GM19452 (cell line): ENCODE measurements at regions not wholly inside any gene's neighbourhood (a gene's known extent, or its start where the extent isn't known, plus 50 kb on each side); places are given as distances from the start of the nearest gene placed in this dataset.

Source experiments
- ATAC-seq: cut with Tn5 transposase; IDR thresholded peaks from one replicate; pipeline ENCODE4 v1.9.1; 2021; ENCODE audit not compliant: unreplicated experiment

DNA sequence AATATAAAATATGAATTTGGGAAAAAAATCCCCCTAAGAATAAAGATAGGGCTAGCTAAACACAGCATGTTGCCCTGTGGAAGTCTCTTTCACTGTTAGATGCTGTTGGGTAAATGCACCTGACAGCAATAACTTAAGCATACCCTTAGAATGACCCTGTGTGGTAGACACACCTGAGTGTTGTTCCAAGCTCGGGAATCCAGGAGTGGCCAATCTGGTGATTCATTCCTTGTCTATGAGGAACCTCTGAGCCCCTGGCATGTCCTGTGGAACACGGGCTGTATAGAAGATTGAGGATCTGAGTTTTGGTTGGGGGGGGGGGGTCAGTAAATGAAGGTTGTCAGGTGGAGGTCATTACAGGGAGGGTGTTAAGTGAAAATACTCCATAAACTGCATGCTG is 730.0 kb upstream of the IGFBP3 start:
- no peak for ATAC-seq

DNA sequence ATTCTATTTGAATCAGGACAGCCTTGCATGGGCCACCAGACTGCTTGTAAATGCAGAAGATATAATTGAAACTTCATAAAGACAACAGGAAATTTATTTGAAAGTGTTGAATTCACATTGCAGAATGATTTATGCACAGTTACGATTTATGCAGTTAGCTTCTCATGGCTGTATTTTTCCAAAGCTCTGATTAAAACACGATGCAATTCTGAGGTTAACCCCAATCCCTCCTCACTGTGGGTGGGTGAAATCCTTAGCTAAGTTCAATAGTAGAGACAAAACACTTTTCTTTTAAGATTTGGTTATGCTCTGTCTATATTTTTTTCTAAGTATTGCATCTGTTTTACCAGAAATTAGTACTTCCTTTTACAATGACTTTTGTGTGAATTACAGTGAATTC is 728.8 kb upstream of the IGFBP3 start:
- no peak for ATAC-seq

DNA sequence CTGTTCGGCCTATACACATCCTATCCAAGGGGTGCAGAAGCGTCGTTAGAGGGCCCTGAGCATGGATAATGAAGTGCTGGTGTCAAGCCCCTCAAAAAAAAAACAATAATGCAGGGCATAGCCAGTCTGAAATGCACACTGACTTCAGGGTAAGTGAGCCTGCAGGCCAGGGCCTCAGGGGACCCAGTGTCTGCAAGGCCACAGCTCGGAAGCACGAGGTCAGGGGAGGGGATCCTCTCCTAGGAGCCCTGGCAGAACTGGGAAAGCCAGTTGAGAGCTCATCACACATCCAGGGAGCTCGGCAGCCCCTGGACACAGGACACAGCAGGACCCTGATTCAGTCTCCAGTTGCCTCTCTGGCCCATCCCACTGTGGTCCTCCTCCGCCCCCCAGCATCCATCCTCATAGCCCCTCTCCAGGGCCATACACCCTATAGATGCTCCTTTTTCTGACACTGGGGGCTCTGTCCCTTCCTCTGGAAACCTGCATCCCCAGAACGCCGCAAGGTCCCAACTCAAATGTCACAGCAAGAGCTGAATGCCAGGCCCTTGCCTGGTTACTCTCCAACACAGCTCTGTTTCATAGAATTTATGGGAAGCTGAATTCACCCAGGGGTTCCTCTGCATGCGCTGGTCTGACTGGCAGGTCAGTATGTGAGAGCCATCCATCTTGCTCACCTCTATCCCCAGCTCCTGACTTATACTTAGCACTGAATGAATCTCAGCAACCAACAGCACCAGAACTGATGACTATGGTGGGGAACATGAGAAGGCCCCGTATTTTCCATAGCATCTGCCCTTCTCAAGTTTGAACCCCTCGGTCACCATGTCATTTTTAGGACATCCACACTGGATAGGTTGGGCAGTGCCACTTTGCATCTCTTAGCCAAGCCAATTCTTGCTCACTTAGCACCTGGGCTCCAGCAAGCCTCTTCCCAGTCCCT is 717.0 kb upstream of the IGFBP3 start:
- no peak for ATAC-seq

DNA sequence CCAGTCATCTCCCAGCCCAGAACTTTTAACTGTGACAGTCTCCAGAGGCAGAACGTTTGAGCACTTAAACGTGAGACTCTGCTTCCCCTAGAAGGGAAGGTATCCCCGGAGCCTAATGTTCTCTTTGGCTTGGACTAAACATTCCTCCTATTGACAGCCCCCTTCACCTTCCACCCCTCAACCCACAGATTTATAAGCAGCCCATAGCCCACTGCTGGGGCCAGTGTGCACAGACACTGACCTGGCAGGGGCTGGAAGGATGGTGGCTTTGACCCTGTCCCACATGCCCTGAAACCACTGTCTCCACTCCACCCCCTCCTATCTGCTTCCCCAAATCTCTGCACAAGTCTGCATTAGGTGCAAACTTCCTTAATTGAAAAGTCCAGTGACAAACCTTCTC is 715.0 kb upstream of the IGFBP3 start:
- ATAC-seq = no peak

DNA sequence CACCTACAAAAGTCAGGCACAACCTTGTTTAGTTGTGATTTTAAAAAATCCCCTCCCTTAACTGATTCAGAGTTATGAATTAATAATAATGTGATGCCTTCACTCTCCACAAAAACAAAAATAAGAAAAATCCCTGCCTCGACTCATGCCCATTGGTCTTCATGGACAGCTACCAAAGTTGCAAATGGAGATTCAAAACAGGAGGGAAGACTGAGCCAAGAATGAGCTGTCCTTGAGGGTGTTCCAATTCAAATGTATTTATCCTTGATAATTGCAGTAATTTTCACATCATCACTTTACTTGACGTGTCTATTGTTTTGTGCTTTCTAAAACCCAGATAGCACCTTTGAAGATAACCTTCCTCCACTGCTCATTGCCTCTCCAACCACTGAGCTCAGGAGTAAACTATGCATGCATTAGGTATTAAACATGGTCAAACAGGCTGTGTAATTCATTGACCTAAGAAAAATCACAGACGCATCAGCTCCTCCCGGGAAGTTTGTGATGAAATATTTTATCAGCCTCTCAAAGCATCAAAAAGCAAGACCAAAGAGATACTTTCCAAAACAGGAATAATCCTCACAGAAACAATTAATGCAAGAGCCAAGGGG is 712.7 kb upstream of the IGFBP3 start:
- ATAC-seq = no peak

DNA sequence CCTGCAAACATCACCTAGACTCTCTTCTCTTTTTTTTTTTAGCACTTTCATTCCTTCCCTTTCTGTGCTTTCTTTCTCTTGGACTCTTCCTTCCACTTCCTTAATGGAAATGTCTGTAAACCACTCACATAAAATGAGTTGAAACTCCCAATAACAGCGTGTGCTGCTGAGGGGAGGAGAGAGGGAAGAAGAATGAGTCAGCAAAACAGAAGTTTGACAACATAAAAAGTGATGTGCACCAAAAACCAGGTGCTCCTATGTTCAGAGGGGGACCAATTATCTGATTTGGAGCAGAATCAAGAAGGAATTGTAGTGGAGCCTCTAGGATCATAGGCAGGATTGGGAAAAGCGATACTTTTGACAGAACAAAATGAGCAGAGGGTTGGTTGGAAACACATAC is 712.1 kb upstream of the IGFBP3 start:
- no peak for ATAC-seq

DNA sequence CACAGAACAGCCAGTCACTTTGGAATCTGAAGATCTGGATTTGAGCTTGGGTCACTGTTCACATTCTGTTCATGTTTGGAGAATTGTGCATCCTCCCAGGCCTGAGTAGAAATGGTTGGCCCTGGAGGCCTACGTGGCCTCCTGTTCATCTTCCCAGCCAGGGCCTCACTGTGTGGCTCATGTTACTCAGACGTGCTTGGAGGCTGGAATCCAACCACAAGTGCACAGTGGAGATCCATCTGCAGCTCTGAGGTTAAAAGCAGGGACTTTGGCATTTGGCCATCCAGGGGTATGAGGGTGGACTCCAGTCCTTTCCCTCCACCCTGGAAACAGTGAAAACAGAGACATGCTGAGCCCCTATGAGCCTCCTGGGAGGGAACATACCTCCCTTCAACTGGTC is 709.0 kb upstream of the IGFBP3 start:
- no peak for ATAC-seq

DNA sequence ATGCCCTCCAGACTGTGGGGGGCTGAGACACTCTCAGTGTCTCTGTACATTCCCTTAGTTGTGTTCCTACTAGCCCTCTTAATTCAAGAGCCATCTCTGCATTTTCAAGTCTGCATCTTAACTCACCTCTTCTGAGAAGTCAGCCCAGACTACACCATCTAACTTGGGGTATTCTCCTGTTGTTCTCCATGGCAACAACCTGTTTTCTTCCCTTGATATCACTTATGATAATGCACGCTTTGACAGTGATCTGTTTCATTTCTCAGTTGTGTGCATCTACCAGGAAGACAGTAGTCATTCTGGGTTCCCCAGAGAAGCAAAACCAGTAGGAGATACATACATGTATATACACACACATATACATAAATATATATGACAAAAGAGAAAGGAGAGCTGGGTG is 707.3 kb upstream of the IGFBP3 start:
- no peak for ATAC-seq

DNA sequence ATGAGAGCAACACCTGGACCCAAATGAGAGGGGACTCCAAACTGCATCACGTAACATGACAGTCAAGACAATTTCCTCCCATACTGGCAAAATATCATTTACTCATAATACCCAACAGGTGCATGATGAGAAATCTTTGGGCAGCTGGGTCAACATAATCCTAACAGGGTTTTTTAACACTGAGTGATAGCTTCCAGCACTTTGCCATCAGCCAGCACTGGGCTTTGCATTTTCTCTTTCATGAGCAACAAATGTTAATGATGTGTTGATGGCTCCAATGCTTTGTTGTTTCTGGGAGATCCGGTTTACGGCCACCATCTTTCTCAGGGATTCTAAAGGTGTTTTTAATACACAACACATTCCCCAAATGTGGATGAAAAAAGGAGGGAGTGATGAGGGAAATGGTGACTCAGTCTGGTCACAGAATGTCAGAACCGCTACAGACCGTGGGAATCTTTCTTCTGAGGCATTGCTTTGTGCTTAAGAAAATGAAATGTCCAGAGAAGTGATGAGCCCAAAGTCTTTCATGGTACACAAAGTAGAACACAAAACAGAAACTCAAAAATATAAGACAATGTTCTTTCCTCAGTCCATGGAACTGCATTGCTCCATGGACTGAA is 705.7 kb upstream of the IGFBP3 start:
- no peak for ATAC-seq

DNA sequence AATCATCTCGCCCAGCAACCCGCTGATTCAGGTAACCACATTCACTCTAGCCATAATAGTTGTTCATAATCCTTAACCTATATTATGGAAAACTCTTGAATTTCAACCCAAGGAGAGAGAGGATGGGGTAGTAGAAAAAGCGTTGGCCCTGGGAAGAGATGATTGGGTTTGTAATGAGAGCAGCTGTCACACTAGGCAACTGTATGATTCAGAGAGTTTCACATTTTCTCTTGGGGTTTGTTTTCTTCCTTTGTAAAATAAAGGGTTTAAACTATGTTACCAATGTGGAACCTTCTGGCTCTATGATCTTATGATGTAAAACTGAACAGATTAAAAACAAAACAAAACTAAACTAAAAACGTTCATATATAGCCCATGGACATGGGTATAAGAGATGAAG is 705.2 kb upstream of the IGFBP3 start:
- ATAC-seq = no peak

DNA sequence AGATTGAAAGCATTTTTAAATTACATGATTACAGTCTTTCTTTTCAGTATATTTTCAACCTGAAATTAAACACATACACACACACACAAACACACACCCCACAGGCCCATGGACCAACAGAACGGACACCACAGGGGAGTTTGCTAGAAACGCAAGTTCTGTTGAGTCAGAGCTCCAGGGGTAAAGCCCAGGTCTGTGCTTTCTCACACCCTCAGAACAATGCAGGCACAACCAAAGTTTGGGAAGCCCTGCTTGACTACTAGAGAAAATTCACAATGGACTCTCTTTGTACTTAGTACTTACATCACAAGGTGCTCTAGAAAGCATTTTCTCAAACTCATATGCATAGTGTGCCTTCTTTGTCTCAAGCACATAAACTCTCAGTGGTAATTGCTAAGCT is 704.0 kb upstream of the IGFBP3 start:
- no peak for ATAC-seq

DNA sequence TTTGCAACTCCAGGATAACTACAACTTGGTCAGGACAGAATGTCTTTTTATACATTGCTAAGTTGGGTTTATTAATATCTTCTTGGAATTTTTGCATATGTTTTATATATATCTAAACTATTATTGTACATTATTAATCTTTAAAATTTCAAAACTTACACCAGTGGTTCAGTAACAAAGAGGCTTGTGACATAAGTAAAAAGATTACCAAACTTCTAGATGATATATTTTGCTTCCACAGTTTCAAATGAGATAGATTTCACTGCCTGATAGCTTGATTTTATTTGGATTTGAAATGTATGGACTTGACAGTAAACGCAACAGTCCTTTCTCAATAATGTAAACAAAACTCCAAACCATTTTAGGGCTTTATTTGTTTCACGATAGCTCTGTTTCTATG is 701.2 kb upstream of the IGFBP3 start:
- no peak for ATAC-seq

DNA sequence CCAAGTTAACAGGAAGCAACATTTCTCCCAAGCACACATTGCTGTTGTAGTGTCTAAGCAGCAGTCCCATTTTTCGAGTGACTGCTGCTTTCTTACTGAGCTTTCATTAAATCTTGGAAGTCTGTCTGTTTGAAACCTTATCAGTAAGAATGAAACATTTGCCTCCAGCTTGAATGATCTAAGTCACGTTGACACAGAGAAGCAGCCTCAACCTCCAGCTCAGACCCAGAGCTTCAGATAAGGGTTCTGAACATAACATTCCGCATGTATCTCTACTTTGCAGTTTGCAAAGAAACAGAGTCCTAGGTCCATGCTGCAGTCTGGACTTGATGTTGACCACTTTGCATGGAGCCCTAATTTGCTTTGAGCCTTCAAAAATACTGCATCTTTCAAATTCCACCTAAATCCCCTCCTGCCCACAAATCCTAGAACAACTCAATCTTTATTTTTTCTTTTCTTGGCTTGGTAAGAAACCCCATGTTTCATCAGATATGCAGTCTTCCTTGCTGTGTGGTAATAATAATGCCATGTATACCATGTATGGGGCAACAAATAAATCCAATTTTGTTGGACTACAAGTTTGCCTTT is 698.7 kb upstream of the IGFBP3 start:
- no peak for ATAC-seq

DNA sequence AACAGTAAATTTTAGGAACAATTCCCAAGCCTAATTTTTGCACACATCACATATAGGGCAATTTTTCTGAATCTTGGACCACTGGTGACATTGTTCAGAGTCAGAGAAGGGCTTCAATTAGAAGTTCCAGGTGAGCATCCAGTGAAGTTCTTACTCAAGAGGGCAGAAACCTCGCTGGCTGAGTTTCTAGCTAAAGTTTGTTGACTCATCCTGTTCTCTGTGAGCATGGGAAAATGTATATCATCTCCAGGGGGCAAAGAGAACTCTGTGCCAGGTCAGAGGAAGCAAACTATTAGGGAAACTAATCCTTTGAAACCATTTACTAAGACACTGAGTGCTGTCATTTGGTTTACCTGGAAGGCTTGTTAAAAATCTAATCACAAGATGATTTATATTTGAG is 695.6 kb upstream of the IGFBP3 start:
- ATAC-seq = no peak

DNA sequence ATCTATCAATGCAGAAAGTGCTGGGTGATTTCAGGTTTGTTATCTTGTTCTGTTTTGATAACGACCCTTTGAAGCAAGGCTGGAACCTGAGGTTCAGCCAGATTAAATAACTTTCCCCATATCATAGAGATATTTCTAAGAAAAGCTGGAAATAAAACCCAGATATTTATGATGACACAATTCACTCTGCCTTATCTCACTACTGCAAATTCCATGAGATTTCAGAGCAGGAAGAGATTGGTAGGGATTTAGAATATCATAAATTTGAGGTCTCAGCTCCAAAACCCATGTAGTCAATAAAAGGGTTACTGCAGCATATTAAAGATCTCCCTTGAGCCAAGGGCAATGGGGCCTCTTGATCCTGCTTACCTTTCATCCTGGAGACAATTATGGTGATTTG is 692.5 kb upstream of the IGFBP3 start:
- no peak for ATAC-seq

DNA sequence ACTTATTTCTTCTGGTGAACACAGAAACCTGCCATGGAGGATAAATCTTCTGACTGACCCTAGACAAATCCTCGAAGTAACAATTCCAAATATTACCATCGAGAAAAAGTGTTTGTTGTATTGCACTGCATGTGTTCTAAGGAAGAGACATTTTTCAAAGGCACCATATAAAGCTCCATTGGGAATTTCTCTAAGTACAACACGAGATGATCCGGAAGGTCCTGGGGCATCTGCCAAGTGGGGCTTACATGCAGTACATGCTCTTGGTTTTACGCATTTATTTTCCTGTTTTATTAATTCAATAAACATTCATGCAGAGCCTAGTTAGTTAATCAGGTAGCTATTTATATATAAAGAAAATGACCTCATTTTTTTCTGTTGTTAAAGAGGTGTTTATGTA is 692.0 kb upstream of the IGFBP3 start:
- ATAC-seq = no peak

DNA sequence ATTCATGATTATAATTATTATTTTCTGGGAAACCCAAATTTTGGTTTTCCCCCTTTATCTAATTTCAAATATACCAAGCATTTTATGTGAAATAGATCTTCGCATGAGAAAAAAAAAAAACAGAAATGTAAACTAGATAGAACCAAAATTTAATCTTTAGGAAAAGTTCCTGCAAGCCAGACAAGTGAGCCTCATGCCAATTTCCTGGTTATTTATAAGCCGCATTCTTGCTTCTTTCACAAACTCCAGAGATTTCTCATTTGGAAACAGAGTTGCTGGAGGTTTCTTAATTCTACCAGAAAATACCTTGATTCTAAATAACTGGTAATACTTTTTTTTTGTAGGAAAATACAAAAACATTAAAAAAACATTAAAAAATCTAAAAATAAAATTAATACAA is 690.4 kb upstream of the IGFBP3 start:
- no peak for ATAC-seq

DNA sequence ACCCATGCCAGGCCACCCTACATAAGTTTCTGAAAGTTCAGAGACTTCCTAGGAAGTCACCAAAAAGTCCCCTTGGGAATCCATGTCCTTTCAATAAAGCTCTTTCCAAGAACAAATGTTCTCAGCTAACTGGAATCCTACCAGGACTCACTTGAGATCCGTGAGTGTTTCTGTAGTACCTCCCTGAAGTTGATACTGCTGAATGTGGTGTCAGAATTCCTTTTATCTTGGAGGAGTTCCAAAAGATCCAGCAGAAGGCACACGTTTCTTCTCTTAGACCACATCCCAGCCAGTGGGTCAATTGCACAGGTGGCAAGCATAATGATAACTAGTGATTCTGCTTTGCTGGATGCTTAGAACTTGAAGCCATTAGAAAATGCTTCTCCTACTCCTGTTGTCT is 689.7 kb upstream of the IGFBP3 start:
- no peak for ATAC-seq

DNA sequence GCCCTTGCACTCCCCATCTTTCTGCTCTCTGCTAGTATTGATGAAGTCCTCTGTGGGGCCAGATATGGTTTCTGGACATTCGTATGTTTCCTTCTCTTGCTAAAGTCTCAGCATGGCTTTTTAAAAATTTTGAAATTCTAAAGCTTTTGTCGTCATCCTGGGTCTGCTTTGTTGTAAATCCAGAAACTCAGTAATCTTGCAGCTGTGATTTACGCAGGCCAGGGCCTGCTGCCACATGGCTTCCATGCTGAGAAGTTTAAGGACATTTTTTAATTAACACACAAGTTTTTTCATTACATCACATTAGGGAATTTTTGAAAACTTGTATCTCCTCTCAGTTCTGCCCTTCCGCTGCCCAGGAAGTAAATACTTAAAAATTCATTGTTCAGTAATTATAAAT is 686.1 kb upstream of the IGFBP3 start:
- no peak for ATAC-seq

DNA sequence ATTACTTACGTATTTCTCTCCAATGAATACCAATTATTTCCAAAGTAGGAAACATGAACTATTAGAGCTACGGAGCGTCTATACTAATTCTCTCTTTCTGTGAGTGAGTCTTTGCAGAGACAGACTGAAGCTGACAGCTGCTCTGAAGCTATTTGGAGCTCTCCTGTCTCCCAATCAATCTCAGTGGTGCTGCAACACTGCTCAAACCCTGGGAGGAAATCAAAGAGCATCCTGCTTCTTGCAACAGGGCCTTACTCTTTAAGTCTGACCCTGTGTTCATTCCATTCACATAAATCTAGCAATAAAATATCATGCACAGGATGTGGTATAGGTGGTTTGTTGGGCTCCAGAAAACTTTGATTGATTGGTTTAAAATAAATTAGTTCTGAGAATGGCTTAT is 685.7 kb upstream of the IGFBP3 start:
- ATAC-seq = no peak

DNA sequence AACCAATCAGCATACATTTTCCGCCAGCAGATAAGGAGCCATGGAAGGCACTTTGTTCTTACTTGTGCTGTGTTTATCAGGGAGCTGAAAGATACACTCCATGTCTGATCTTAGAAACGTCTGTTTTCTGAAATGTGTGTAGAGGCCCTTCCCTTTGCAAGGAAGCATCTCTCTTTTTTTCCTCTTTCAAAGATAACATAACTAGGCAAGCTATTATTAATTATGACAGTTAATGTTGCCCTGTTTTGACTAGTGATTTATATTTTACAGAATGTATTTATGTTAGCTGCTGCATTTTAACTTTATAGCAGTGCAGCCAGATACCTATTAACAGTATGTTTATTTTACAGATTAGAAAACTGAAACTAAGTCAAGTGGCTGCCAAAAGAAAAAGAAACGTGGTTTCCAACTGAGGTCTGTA is 683.2 kb upstream of the IGFBP3 start:
- ATAC-seq = no peak

DNA sequence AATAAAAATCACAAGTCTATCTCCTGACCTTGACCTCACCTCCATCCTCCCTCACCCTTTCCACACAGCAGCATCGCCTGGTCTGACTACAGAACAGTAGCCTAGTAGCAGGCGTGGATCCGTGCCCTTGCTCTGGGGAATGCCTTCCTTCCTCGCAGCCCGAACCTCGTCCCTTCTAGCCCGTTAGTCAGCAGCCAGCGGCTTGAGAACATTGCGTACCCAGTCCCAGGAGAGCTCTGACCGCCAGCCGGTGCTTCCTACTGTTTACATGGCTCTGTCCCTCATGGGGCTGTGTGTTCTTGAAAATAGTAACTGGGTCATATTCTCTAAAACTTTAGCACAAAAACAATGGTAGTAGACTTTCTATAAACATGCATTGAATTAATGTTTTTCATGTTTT is 682.7 kb upstream of the IGFBP3 start:
- no peak for ATAC-seq
